DOHH2 (cell line): ENCODE measurements at regions not wholly inside any gene's neighbourhood (a gene's known extent, or its start where the extent isn't known, plus 50 kb on each side); places are given as distances from the start of the nearest gene placed in this dataset.

ENCODE experiments used
- H3F3A ChIP-seq: fragments of 200-600 bp; sonication (generic), shearing (Covaris generic); 2 replicates; pipeline ENCODE4 v1.6.0; 2016; ENCODE audit warnings: antibody characterized with exemption, mild to moderate bottlenecking; ENCODE audit not compliant: control insufficient read depth, insufficient read depth
- H3K27ac ChIP-seq: fragments of 200-600 bp; sonication (generic); 2 replicates; pipeline ENCODE4 v1.5.1; 2014; ENCODE audit warnings: low read depth, mild to moderate bottlenecking, low read length, moderate library complexity
- H3K27me3 ChIP-seq: fragments of 200-600 bp; sonication (generic); 2 replicates; pipeline ENCODE4 v1.6.1; 2014; ENCODE audit warnings: mild to moderate bottlenecking, low read length, mixed read lengths; ENCODE audit not compliant: control insufficient read depth
- H3K36me3 ChIP-seq: fragments of 200-600 bp; sonication (generic); 2 replicates; pipeline ENCODE4 v1.6.1; 2014; ENCODE audit warnings: mild to moderate bottlenecking, low read length, moderate library complexity, mixed read lengths; ENCODE audit not compliant: control insufficient read depth
- H3K4me1 ChIP-seq: fragments of 200-600 bp; sonication (generic); 2 replicates; pipeline ENCODE4 v1.6.1; 2014; ENCODE audit warnings: mild to moderate bottlenecking, low read length, mixed read lengths; ENCODE audit not compliant: control insufficient read depth
- H3K4me2 ChIP-seq: fragments of 200-600 bp; sonication (generic); 2 replicates; pipeline ENCODE4 v1.6.0; 2014; ENCODE audit warnings: mild to moderate bottlenecking, low read length, moderate library complexity
- H3K4me3 ChIP-seq: fragments of 200-600 bp; sonication (generic); 2 replicates; pipeline ENCODE4 v1.5.1; 2014; ENCODE audit warnings: mild to moderate bottlenecking, low read length, mixed read lengths
- H3K79me2 ChIP-seq: fragments of 200-600 bp; sonication (generic); 2 replicates; pipeline ENCODE4 v1.6.1; 2014; ENCODE audit warnings: mild to moderate bottlenecking, low read length, mixed read lengths; ENCODE audit not compliant: control insufficient read depth
- H3K9me2 ChIP-seq: fragments of 200-600 bp; sonication (generic); replicated peaks from 2 replicates; pipeline ENCODE4 v1.6.1; 2014; ENCODE audit warnings: mild to moderate bottlenecking, low read length, mixed read lengths; ENCODE audit not compliant: control insufficient read depth
- H3K9me3 ChIP-seq: fragments of 200-600 bp; sonication (generic); 2 replicates; pipeline ENCODE4 v1.6.1; 2014; ENCODE audit warnings: antibody characterized with exemption, low read length, mixed read lengths; ENCODE audit not compliant: control insufficient read depth, insufficient read depth
- H4K20me1 ChIP-seq: fragments of 200-600 bp; sonication (generic); 2 replicates; pipeline ENCODE4 v1.6.0; 2014; ENCODE audit warnings: low read depth, mild to moderate bottlenecking, antibody characterized with exemption, low read length, moderate library complexity; ENCODE audit not compliant: control insufficient read depth, insufficient read depth
- EZH2phosphoT487 ChIP-seq: fragments of 200-600 bp; sonication (generic); IDR thresholded peaks from 2 replicates; pipeline ENCODE4 v1.6.1; 2017; ENCODE audit warnings: borderline replicate concordance, mild to moderate bottlenecking, antibody characterized with exemption, low read length, moderate library complexity, mixed read lengths
- TF ChIP-seq, protein P1 (sequence below): fragments of 200-600 bp; sonication (generic); IDR thresholded peaks from one replicate; pipeline ENCODE4 v1.5.1; 2014; ENCODE audit warnings: antibody characterized with exemption, mild to moderate bottlenecking, low read depth, low read length; ENCODE audit not compliant: poor library complexity, severe bottlenecking

DNA sequence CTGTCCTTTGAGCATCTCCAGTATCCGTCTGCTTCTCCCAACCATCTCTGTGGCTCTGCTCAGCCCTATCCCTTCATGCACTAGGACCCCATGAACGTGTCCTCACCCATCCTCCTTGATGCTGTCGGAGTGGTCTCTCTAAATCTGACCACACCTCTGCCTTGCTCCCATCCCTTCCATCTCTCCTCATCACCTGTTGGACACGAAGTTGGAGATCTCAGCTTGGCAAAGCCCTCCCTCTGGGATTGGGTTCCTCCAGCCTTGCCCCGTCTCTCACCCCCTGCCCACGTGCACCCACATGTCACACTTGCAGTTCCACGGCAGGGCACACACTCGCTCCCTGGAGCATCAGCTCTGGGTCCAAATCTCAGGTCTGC is 135.7 kb downstream of the ACTL8 start:
- Histone ChIP-seq H3K9me3 (no peaks in the 10 kb centered on the region), H3K27ac (no peak overlapping the region), H3K27me3 (no peaks in the 10 kb centered on the region), H3K79me2 (no peaks in the 10 kb centered on the region), H3K36me3 (no peaks in the 10 kb centered on the region), H3K4me1 (no peaks in the 10 kb centered on the region), H3K9me2 (no peaks in the 10 kb centered on the region), H4K20me1 (no peaks in the 10 kb centered on the region), H3K4me2 (no peak overlapping the region), H3K4me3 (no peak overlapping the region), H3F3A (no peaks in the 10 kb centered on the region)
- TF ChIP-seq, protein P1, sequence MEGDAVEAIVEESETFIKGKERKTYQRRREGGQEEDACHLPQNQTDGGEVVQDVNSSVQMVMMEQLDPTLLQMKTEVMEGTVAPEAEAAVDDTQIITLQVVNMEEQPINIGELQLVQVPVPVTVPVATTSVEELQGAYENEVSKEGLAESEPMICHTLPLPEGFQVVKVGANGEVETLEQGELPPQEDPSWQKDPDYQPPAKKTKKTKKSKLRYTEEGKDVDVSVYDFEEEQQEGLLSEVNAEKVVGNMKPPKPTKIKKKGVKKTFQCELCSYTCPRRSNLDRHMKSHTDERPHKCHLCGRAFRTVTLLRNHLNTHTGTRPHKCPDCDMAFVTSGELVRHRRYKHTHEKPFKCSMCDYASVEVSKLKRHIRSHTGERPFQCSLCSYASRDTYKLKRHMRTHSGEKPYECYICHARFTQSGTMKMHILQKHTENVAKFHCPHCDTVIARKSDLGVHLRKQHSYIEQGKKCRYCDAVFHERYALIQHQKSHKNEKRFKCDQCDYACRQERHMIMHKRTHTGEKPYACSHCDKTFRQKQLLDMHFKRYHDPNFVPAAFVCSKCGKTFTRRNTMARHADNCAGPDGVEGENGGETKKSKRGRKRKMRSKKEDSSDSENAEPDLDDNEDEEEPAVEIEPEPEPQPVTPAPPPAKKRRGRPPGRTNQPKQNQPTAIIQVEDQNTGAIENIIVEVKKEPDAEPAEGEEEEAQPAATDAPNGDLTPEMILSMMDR: no peak
- no peak for TF ChIP-seq EZH2phosphoT487

DNA sequence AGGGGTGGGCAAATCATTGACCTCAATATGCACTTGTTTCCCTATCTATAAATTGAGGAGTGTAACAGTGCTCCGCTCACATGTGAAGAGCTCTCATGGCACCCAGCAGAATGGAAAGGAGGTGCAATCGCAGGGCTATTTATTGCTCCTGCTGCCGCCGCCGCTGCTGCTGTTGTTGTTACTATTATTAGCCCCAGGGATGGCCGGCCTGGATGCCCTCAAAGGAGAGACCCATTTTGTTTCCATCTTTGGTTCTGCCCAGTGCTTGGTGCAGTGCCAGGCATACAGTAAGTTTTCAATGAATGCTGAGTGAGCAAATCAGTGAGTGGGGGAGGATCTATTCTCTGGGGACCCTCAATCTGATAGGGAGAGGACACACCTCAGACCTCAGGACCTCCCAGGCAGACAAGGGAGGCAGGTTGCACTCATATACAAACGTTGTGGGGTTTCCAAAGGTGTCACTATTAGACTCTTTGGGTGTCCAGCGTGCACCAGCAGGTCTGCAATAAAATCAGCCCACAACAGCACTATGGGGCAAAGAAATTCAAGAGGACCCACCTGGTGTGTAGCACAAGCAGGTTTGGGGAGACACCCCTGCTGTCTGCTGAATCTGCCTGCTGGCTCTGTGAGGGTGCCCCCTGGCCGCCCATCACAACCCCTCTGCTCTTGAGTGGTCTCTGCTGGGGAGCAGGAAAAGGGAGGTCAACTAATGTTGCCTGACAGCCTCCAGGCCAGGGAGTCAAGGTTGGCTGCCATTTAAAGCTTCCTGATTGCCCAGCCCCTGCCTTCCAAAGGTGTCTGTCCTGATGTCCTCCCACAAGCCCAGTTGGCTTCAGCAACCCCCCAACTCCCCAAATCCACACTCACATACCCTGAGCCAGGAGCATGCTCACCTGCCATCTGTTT is 136.3 kb downstream of the ACTL8 start:
- TF ChIP-seq EZH2phosphoT487: no peak
- TF ChIP-seq, protein P1: no peak
- no peaks in the 10 kb centered on the region for H3K79me2 ChIP-seq
- H3F3A ChIP-seq: no peaks in the 10 kb centered on the region
- no peaks in the 10 kb centered on the region for H3K27me3 ChIP-seq
- no peaks in the 10 kb centered on the region for H3K9me3 ChIP-seq
- H3K9me2 ChIP-seq: no peaks in the 10 kb centered on the region
- H3K4me3 ChIP-seq: no peak overlapping the region
- H3K27ac ChIP-seq: no peak overlapping the region
- H3K4me1 ChIP-seq: no peaks in the 10 kb centered on the region
- no peak overlapping the region for H3K4me2 ChIP-seq
- H3K36me3 ChIP-seq: no peaks in the 10 kb centered on the region
- H4K20me1 ChIP-seq: no peaks in the 10 kb centered on the region

DNA sequence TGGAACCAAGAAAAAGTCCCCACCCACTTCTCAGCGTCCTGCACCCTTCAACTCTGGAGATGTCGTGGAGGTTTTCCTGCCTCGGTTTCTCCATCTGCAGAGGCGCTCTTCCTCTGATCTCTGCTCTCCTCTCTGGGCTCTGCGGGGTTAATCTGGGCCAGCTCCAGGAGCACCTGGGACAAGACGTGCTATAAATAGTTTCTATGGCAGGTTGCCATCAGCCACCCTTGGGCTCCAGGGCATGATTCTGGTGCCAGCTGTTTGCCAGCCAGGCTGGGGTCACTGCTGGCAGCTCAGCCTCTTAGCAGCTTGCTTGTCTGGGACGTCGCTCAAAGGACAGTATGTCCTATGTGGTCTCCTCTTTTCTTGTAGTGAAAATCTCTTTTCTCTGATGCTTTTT is 137.1 kb downstream of the ACTL8 start:
- TF ChIP-seq, protein P1: no peak
- no peak for TF ChIP-seq EZH2phosphoT487
- Histone ChIP-seq H3K4me3 (no peak overlapping the region), H3K9me3 (no peaks in the 10 kb centered on the region), H3K79me2 (no peaks in the 10 kb centered on the region), H3K4me1 (no peaks in the 10 kb centered on the region), H3K9me2 (no peaks in the 10 kb centered on the region), H3K27me3 (no peaks in the 10 kb centered on the region), H3F3A (no peaks in the 10 kb centered on the region), H3K4me2 (no peak overlapping the region), H3K36me3 (no peaks in the 10 kb centered on the region), H3K27ac (no peak overlapping the region), H4K20me1 (no peaks in the 10 kb centered on the region)
